ENCODE measurements at regions not wholly inside any gene's neighbourhood (a gene's known extent, or its start where the extent isn't known, plus 50 kb on each side); places are given as distances from the start of the nearest gene placed in this dataset.

- no peak for DNase-seq (ENCODE audit: low spot score in 2 of 2)
- no peak overlapping the region for H3K4me3 ChIP-seq (ENCODE audit: low read depth, poor library complexity, severe bottlenecking)
- intact Hi-C loops (cut with DNase I; ENCODE audit: low total_unique reads) = no loop called here
- TF ChIP-seq, protein P1, sequence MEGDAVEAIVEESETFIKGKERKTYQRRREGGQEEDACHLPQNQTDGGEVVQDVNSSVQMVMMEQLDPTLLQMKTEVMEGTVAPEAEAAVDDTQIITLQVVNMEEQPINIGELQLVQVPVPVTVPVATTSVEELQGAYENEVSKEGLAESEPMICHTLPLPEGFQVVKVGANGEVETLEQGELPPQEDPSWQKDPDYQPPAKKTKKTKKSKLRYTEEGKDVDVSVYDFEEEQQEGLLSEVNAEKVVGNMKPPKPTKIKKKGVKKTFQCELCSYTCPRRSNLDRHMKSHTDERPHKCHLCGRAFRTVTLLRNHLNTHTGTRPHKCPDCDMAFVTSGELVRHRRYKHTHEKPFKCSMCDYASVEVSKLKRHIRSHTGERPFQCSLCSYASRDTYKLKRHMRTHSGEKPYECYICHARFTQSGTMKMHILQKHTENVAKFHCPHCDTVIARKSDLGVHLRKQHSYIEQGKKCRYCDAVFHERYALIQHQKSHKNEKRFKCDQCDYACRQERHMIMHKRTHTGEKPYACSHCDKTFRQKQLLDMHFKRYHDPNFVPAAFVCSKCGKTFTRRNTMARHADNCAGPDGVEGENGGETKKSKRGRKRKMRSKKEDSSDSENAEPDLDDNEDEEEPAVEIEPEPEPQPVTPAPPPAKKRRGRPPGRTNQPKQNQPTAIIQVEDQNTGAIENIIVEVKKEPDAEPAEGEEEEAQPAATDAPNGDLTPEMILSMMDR (IDR thresholded peaks at IDR 0.05) = no peak
- TF ChIP-seq POLR2A (IDR thresholded peaks at IDR 0.05) = no peak
- WGBS, 2 donors = 76 to 77% methylated on average over 4 of the region's 4 CpGs
Measured at GRCh38 chr14:85263916-85264675, 265.8 kb upstream of the FLRT2 start.

DNA sequence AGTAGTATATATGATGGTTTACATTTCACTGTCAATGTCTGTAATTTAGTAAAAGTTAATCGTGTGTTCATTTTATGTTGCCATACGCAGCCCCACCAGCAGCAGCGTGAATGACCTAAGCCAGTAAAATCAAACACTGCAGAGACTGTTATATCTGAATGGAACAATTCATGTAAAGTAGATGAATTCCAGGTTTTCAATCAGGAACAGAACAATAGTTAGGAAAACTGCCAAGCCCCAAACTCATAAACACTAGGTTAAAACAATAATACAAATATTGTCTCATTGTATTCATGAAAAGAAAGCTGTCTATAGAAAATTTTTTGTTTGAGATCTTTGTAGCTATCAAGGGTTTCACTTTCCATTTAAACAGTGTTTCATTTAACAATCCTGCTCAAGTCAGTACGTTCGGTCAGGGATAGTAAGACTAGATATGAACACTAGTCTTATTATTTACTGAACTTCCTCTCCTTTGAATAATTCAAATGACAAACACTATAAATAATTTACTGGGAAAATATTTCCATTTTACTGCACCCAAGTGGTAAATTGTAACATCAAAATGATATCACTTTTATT, 256.8 kb upstream of the FLRT2 start:
- WGBS, 2 donors = 45 to 49% methylated on average over 5 of the region's 5 CpGs
- H3K4me3 ChIP-seq (ENCODE audit: low read depth, poor library complexity, severe bottlenecking) = no peak overlapping the region
- DNase-seq (ENCODE audit: low spot score in 2 of 2) = no peak
- intact Hi-C loops (cut with DNase I; ENCODE audit: low total_unique reads) = no loop called here
- TF ChIP-seq, protein P1 (IDR thresholded peaks at IDR 0.05) = no peak
- TF ChIP-seq POLR2A (IDR thresholded peaks at IDR 0.05) = no peak

- 94 to 96% methylated on average over 1 of the region's 1 CpG for WGBS, 2 donors
- H3K4me3 ChIP-seq (ENCODE audit: low read depth, poor library complexity, severe bottlenecking) = no peak overlapping the region
- DNase-seq (ENCODE audit: low spot score in 2 of 2) = no peak
- intact Hi-C loops (cut with DNase I; ENCODE audit: low total_unique reads) = no loop called here
- no peak for TF ChIP-seq POLR2A (IDR thresholded peaks at IDR 0.05)
- TF ChIP-seq, protein P1 (IDR thresholded peaks at IDR 0.05) = no peak
Measured at GRCh38 chr14:85273952-85274351, 256.0 kb upstream of the FLRT2 start.

DNA sequence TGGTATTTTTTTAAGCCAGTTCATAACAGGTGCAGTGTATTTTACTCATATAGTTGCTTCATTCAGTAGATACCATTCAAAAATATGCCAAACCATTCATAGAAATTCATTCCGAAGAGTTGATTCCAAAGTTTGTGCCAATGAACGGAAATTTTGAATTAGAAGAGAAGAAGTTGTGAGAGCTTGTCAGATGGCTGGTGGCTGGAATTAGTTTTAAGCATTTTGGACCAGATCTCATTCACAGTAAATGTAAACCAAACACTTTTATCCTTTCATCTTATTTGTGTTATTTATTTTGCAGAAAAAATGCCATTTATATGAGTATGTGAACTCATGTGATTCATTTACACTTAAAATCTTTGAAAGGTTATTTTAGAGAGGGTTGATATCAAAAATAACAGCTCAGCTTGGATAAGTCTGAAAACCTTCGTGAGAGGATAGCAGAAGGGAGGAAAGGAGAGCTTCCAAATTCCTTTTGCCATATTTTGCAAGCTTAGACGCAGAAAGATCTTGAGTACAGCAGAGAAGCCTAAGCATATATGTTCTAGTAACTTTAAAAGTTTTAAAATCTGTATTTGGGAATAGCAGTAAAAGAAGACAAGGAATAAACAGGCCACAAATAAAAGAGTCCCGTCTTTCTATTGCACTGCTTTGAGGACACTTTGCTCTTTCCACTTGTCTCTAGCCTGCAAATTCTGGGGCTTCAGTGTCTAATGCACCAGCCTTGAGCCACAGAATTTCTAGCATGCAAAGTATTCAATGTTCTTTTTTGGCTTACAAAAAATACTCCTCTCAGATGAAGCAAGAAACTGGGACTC, 253.6 kb upstream of the FLRT2 start:
- WGBS, 2 donors = 75 to 91% methylated on average over 5 of the region's 5 CpGs
- TF ChIP-seq, protein P1 (IDR thresholded peaks at IDR 0.05) = no peak
- TF ChIP-seq POLR2A (IDR thresholded peaks at IDR 0.05) = no peak
- intact Hi-C loops (cut with DNase I; ENCODE audit: low total_unique reads) = loop anchor here (5.0 kb wide), 1 partner anchor 1716 kb away; no protein-coding TSS in a partner anchor
- no peak for DNase-seq (ENCODE audit: low spot score in 2 of 2)
- H3K4me3 ChIP-seq (ENCODE audit: low read depth, poor library complexity, severe bottlenecking) = no peak overlapping the region

GRCh38 chr14:85276979-85277228, 253.0 kb upstream of the FLRT2 start:
- 73 to 75% methylated on average over 2 of the region's 2 CpGs for WGBS, 2 donors
- TF ChIP-seq POLR2A (IDR thresholded peaks at IDR 0.05) = no peak
- TF ChIP-seq, protein P1 (IDR thresholded peaks at IDR 0.05) = no peak
- intact Hi-C loops (cut with DNase I; ENCODE audit: low total_unique reads) = loop anchor here (5.0 kb wide), 1 partner anchor 1715 kb away; no protein-coding TSS in a partner anchor
- no peak overlapping the region for H3K4me3 ChIP-seq (ENCODE audit: low read depth, poor library complexity, severe bottlenecking)
- DNase-seq (ENCODE audit: low spot score in 2 of 2) = no peak
